ENCODE measurements at regions not wholly inside any gene's neighbourhood (a gene's known extent, or its start where the extent isn't known, plus 50 kb on each side); places are given as distances from the start of the nearest gene placed in this dataset.

- Histone ChIP-seq H3K4me2 (replicated peaks; ENCODE audit: extremely low read depth, low read length, poor library complexity, severe bottlenecking) (no peak overlapping the region), H3K9me3 (replicated peaks in 1 of 2; ENCODE audit: control insufficient read depth in 1 of 2, insufficient read depth in 1 of 2, low read length in 2 of 2) (no peaks in the 10 kb centered on the region), H3K4me3 (replicated peaks in 1 of 3; ENCODE audit: low read depth in 2 of 3, low read length in 3 of 3) (no peak overlapping the region), H2AFZ (ENCODE audit: insufficient read depth, low read depth, low read length, poor library complexity, severe bottlenecking) (no peak overlapping the region), H3K27me3 (ENCODE audit: control insufficient read depth in 2 of 2, insufficient read depth in 2 of 2, low read length in 2 of 2) (no peaks in the 10 kb centered on the region), H3K9ac (ENCODE audit: insufficient read depth, low read length, poor library complexity, severe bottlenecking) (no peak overlapping the region), H4K20me1 (ENCODE audit: insufficient read depth, low read length) (no peaks in the 10 kb centered on the region), H3K4me1 (ENCODE audit: control insufficient read depth in 1 of 2, insufficient read depth in 2 of 2, low read length in 2 of 2) (peaks cover 29 to 38% of the 10 kb centered on the region in 2 donors), H3K27ac (ENCODE audit: low read depth in 1 of 2, low read length in 2 of 2) (no peak overlapping the region), H3K36me3 (replicated peaks in 1 of 2; ENCODE audit: control insufficient read depth in 1 of 2, insufficient read depth in 2 of 2, low read length in 2 of 2) (no peaks in the 10 kb centered on the region), H3K79me2 (ENCODE audit: insufficient read depth, low read length) (no peaks in the 10 kb centered on the region)
- peaks cover 0 to 4% (median 0%) of the 10 kb centered on the region in 3 donors for H3K27me3 Mint-ChIP-seq (ENCODE audit: low read depth in 3 of 3)
- intact Hi-C loops (cut with micrococcal nuclease) = loop anchor here in 1 of 2 donors (5.0 kb wide), 2 partner anchors 883 to 1043 kb away; partner anchors contain the start of gene RUNX1
- H3K27ac Mint-ChIP-seq = no peak overlapping the region
- TF ChIP-seq CTCF (IDR thresholded peaks at IDR 0.05) = no peak
- 100% methylated on average over 3 of the region's 6 CpGs for WGBS (ENCODE audit: insufficient coverage)
- H3K4me3 Mint-ChIP-seq = no peak overlapping the region
- DNase-seq = no peak
- H3K36me3 Mint-ChIP-seq = no peaks in the 10 kb centered on the region
- H3K4me1 Mint-ChIP-seq = peaks cover 6% of the 10 kb centered on the region
- H3K9me3 Mint-ChIP-seq = peaks cover 0 to 2% (median 0%) of the 10 kb centered on the region in 7 donors
Measured at GRCh38 chr21:35929901-35930300, 130.4 kb downstream of the SETD4 start.

- H3K9me3 ChIP-seq (replicated peaks in 1 of 2; ENCODE audit: control insufficient read depth in 1 of 2, insufficient read depth in 1 of 2, low read length in 2 of 2) = no peaks in the 10 kb centered on the region
- peaks cover 0 to 3% (median 0%) of the 10 kb centered on the region in 7 donors for H3K9me3 Mint-ChIP-seq
- no peaks in the 10 kb centered on the region for H4K20me1 ChIP-seq (ENCODE audit: insufficient read depth, low read length)
- no peak overlapping the region for H3K27ac ChIP-seq (ENCODE audit: low read depth in 1 of 2, low read length in 2 of 2)
- intact Hi-C loops (cut with micrococcal nuclease) = no loop called here
- H3K79me2 ChIP-seq (ENCODE audit: insufficient read depth, low read length) = no peaks in the 10 kb centered on the region
- H3K4me1 Mint-ChIP-seq = peaks cover 13% of the 10 kb centered on the region
- no peaks in the 10 kb centered on the region for H3K27me3 ChIP-seq (ENCODE audit: control insufficient read depth in 2 of 2, insufficient read depth in 2 of 2, low read length in 2 of 2)
- no peak for TF ChIP-seq CTCF (IDR thresholded peaks at IDR 0.05)
- peaks cover 18 to 24% of the 10 kb centered on the region in 2 donors for H3K4me1 ChIP-seq (ENCODE audit: control insufficient read depth in 1 of 2, insufficient read depth in 2 of 2, low read length in 2 of 2)
- H3K27ac Mint-ChIP-seq = no peak overlapping the region
- peaks cover 0 to 5% (median 0%) of the 10 kb centered on the region in 3 donors for H3K27me3 Mint-ChIP-seq (ENCODE audit: low read depth in 3 of 3)
- no peaks in the 10 kb centered on the region for H3K36me3 ChIP-seq (replicated peaks in 1 of 2; ENCODE audit: control insufficient read depth in 1 of 2, insufficient read depth in 2 of 2, low read length in 2 of 2)
- WGBS (ENCODE audit: insufficient coverage) = 75% methylated on average over 5 of the region's 7 CpGs
- no peak overlapping the region for H3K9ac ChIP-seq (ENCODE audit: insufficient read depth, low read length, poor library complexity, severe bottlenecking)
- no peaks in the 10 kb centered on the region for H3K36me3 Mint-ChIP-seq
- H3K4me3 Mint-ChIP-seq = no peak overlapping the region
- no peak for DNase-seq
- no peak overlapping the region for H3K4me3 ChIP-seq (replicated peaks in 1 of 3; ENCODE audit: low read depth in 2 of 3, low read length in 3 of 3)
- no peak overlapping the region for H3K4me2 ChIP-seq (replicated peaks; ENCODE audit: extremely low read depth, low read length, poor library complexity, severe bottlenecking)
- no peak overlapping the region for H2AFZ ChIP-seq (ENCODE audit: insufficient read depth, low read depth, low read length, poor library complexity, severe bottlenecking)
Measured at GRCh38 chr21:35927262-35927661, 133.1 kb downstream of the SETD4 start.

Data from CD14-positive monocyte (primary cell).